ENCODE measurements at regions not wholly inside any gene's neighbourhood (a gene's known extent, or its start where the extent isn't known, plus 50 kb on each side); places are given as distances from the start of the nearest gene placed in this dataset.

- no peaks in the 10 kb centered on the region for H3K36me3 ChIP-seq
These were observed 198.5 kb upstream of the GADL1 start for GRCh38 chr3:31092748-31093589.

GRCh38 chr3:31093606-31094005 is 199.1 kb upstream of the GADL1 start:
- DNase-seq = no peak
- H3K4me3 ChIP-seq = no peak overlapping the region
- H3K4me1 ChIP-seq = no peaks in the 10 kb centered on the region
- no peaks in the 10 kb centered on the region for H3K27me3 ChIP-seq
- TF ChIP-seq POLR2A (IDR thresholded peaks at IDR 0.05) (no peak), CTCF (IDR thresholded peaks at IDR 0.05) (no peak)
- H3K36me3 ChIP-seq = no peaks in the 10 kb centered on the region
- no peaks in the 10 kb centered on the region for H3K9me3 ChIP-seq
- H3K27ac ChIP-seq = no peak overlapping the region

More at GRCh38 chr3:31092748-31093589, 198.5 kb upstream of the GADL1 start:
- Histone ChIP-seq H3K27ac (no peak overlapping the region), H3K4me1 (no peaks in the 10 kb centered on the region), H3K4me3 (no peak overlapping the region), H3K9me3 (no peaks in the 10 kb centered on the region), H3K27me3 (no peaks in the 10 kb centered on the region)
- TF ChIP-seq CTCF (IDR thresholded peaks at IDR 0.05) = no peak
- TF ChIP-seq POLR2A (IDR thresholded peaks at IDR 0.05) = no peak
- DNase-seq = no peak

GRCh38 chr3:31094048-31094447 is 199.6 kb upstream of the GADL1 start:
- H3K4me1 ChIP-seq = no peaks in the 10 kb centered on the region
- TF ChIP-seq POLR2A (IDR thresholded peaks at IDR 0.05) = no peak
- no peak for TF ChIP-seq CTCF (IDR thresholded peaks at IDR 0.05)
- no peaks in the 10 kb centered on the region for H3K27me3 ChIP-seq
- H3K9me3 ChIP-seq = no peaks in the 10 kb centered on the region
- DNase-seq = no peak
- H3K27ac ChIP-seq = no peak overlapping the region
- no peaks in the 10 kb centered on the region for H3K36me3 ChIP-seq
- H3K4me3 ChIP-seq = no peak overlapping the region

- H3K4me3 ChIP-seq = no peak overlapping the region
- DNase-seq = no peak
- no peaks in the 10 kb centered on the region for H3K9me3 ChIP-seq
- H3K27ac ChIP-seq = no peak overlapping the region
- no peak for TF ChIP-seq POLR2A (IDR thresholded peaks at IDR 0.05)
- TF ChIP-seq CTCF (IDR thresholded peaks at IDR 0.05) = no peak
- H3K27me3 ChIP-seq = no peaks in the 10 kb centered on the region
- H3K36me3 ChIP-seq = no peaks in the 10 kb centered on the region
- H3K4me1 ChIP-seq = no peaks in the 10 kb centered on the region
These were observed 200.8 kb upstream of the GADL1 start for GRCh38 chr3:31095255-31095654.

- TF ChIP-seq POLR2A (IDR thresholded peaks at IDR 0.05) (no peak), CTCF (IDR thresholded peaks at IDR 0.05) (no peak)
- no peak for DNase-seq
- Histone ChIP-seq H3K27me3 (no peaks in the 10 kb centered on the region), H3K27ac (no peak overlapping the region), H3K4me1 (no peaks in the 10 kb centered on the region), H3K36me3 (no peaks in the 10 kb centered on the region), H3K4me3 (no peak overlapping the region), H3K9me3 (no peaks in the 10 kb centered on the region)
These were observed 202.4 kb upstream of the GADL1 start for GRCh38 chr3:31096661-31097395.

Measured in Peyer's patch (tissue), 4 donors.